Gastroesophageal sphincter (tissue), 3 donors: ENCODE measurements at regions not wholly inside any gene's neighbourhood (a gene's known extent, or its start where the extent isn't known, plus 50 kb on each side); places are given as distances from the start of the nearest gene placed in this dataset.

Experiments used
- EP300 ChIP-seq: sonication (generic); formaldehyde crosslinking; IDR thresholded peaks from one replicate; pipeline ENCODE4 v1.6.1; 2017; ENCODE audit warnings: antibody characterized with exemption, mild to moderate bottlenecking
- POLR2A ChIP-seq, 2 donors: fragments of 450-650 bp; IDR thresholded peaks; one replicate each; pipeline ENCODE4 v1.6.1; 2017; ENCODE audit warnings: antibody characterized with exemption in 2 of 2, mild to moderate bottlenecking in 2 of 2, moderate library complexity in 1 of 2
- POLR2AphosphoS5 ChIP-seq: sonication (generic); formaldehyde crosslinking; IDR thresholded peaks from one replicate; pipeline ENCODE4 v1.6.1; 2017; ENCODE audit warnings: antibody characterized with exemption
- TF ChIP-seq, protein P1 (sequence below), 4 experiments: fragments of 200-600 bp in 2 of 4; fragments of 450-650 bp in 2 of 4; sonication (generic) in 1 of 4; IDR thresholded peaks; one replicate each; pipeline ENCODE4 v1.5.1; 2017 to 2019; ENCODE audit warnings: antibody characterized with exemption in 4 of 4, mild to moderate bottlenecking in 2 of 4, moderate library complexity in 2 of 4

DNA sequence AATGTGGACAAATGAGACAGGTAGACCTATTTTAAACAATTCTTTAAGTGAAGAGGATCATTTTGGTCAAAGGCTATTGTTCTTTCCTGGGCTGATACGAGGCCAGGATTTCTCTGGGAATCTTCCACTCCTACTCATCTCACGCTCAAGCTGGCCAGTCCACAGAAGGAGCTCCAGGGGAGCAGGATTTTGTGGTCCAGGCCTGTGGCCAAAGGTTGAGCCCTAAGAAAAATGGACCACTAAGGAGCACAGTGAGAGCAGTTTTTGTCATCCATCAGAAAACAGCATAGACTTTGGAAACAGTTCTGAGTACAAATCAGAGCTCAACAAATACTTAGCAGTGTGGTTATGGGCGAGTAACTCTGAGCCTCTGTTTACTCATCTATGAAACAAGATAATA is 260.2 kb upstream of the RUNX1 start:
- TF ChIP-seq, protein P1, sequence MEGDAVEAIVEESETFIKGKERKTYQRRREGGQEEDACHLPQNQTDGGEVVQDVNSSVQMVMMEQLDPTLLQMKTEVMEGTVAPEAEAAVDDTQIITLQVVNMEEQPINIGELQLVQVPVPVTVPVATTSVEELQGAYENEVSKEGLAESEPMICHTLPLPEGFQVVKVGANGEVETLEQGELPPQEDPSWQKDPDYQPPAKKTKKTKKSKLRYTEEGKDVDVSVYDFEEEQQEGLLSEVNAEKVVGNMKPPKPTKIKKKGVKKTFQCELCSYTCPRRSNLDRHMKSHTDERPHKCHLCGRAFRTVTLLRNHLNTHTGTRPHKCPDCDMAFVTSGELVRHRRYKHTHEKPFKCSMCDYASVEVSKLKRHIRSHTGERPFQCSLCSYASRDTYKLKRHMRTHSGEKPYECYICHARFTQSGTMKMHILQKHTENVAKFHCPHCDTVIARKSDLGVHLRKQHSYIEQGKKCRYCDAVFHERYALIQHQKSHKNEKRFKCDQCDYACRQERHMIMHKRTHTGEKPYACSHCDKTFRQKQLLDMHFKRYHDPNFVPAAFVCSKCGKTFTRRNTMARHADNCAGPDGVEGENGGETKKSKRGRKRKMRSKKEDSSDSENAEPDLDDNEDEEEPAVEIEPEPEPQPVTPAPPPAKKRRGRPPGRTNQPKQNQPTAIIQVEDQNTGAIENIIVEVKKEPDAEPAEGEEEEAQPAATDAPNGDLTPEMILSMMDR (IDR thresholded peaks at IDR 0.05), result no peak
- TF ChIP-seq POLR2AphosphoS5 (no peak), POLR2A (IDR thresholded peaks at IDR 0.05) (no peak), EP300 (no peak)
